NOMO-1 treated with dmso at 0.1 percent for 144 hours (cell line): ENCODE measurements at regions not wholly inside any gene's neighbourhood (a gene's known extent, or its start where the extent isn't known, plus 50 kb on each side); places are given as distances from the start of the nearest gene placed in this dataset.

Source experiments
- DNase-seq: peaks from one replicate; lab custom pipeline; 2025; ENCODE audit not compliant: unreplicated experiment; lab: John Stamatoyannopoulos, UW

DNA sequence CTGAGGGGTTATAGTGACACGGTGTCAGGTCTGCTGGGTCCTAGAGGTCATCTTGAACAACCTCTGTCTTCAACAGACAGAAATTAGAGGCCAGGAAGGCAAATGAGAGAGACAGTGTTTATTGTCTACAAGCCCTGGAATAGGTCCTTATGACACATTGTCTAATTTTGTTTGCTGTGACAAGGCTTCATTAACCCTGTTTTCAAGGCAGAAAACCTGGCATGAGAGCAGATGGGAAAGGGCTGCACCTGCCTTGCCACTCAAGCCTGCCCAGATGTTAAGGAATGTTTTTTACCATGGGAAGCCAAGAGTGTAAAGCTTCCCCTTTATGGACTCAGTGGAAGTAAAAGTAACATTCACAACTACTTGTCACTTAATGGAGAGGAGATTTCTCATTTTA is 275.3 kb downstream of the KCNS3 start:
- DNase-seq = no peak

DNA sequence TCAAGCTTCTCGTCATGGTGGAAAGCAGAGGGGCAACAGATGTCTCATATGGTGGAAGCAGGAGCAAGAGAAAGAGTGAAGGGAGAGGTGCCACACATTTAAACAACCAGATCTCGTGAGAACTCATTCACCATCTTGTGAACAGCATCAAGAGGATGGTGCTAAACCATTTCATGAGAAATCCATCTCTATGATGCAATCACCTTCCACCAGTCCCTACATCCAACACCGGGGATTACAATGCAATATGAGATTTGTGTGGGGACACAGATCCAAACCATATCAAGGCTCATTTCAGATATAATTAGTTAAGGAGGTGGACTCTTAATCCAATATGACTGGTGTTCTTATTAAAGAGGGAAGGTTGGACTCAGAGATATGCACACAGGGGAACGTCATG is 272.8 kb downstream of the KCNS3 start:
- DNase-seq = no peak

- DNase-seq = peak; percentile 4
These were observed 271.3 kb downstream of the KCNS3 start for GRCh38 chr2:18149660-18150246.

DNA sequence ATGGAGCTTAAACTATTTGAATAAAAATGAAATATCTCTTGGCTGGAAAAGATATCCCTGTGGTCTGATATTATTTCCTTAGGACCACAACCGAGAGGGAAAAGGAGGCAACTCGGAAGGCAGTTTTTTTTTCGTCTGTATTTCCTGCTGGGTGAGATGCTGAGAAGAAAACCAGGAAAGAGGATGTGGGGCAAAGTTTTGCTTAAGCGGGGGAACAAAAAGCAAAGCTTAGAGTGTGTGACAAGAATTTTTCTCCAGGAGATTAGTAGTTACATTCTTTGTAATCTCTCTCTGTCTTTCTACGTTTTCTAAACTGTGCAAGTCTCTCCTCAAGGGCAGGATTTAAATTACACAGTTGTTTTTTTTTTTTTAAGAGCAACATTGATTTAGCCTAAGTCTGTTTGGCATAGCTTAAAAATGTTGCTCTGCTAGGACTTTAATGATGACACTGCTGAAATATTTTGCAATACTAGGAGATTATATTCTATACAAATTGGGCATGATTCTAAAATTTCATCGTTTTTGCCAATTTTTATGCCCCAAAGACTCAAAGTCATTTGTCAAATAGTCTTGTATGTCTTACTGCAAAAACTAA is 258.5 kb downstream of the KCNS3 start:
- no peak for DNase-seq

- DNase-seq = no peak
These were observed 254.8 kb downstream of the KCNS3 start for GRCh38 chr2:18133310-18133709.

DNA sequence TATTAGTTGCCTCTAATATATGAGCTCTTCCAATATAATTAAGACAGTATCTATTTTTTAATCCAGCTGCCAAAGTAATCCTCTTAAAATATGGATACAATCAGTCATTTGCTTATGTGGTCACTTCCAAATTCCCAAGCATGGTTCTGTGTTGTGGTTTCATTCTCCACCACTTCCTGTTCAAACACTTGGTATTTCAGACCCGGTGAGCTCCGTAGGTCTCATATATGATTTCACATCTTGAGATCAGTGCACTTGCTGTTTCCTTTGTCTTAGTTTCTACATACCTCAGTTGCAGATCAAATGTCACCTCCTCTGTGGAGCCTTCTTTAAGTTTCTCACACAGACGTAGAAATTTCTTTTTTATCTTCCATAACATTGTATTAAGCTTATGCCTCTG is 254.2 kb downstream of the KCNS3 start:
- DNase-seq = no peak

DNA sequence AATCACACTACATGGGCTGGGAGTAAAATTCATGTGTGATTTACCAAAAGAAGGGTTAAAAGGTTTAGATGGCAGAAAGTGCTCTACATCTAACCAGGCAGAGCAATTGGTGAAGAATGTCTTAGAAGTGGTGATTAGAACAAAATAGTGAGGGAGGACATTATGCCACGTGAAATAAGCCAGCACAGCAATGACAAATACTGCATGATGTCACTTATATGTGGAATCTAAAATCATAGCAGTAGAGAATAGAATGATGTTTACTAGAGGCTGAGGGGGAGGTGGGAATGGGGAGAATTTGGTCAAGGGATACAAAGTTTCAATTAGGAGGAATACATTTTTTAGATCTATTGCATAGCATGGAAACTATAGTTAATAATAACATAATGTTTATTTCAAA is 253.3 kb downstream of the KCNS3 start:
- no peak for DNase-seq

GRCh38 chr2:18129348-18129747 is 250.9 kb downstream of the KCNS3 start:
- DNase-seq = no peak

DNA sequence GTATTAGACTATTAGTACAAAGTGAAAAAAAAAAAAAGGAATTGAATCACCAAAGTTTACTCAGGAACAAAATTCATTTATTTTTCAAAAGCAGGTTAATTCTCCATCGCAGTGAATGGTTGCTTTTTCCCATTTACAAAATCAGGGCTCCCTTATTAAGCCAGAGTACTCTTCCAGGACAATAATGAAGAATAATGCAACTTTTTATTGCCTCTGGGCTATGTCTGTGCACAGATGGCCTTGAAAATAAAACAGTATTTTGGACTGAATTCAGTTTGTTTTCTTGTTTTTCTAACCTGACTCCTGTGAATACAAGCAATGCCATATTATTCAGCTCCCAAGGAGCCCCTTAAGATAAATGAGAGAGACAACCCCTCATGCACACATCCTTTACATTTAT is 246.8 kb downstream of the KCNS3 start:
- no peak for DNase-seq

DNA sequence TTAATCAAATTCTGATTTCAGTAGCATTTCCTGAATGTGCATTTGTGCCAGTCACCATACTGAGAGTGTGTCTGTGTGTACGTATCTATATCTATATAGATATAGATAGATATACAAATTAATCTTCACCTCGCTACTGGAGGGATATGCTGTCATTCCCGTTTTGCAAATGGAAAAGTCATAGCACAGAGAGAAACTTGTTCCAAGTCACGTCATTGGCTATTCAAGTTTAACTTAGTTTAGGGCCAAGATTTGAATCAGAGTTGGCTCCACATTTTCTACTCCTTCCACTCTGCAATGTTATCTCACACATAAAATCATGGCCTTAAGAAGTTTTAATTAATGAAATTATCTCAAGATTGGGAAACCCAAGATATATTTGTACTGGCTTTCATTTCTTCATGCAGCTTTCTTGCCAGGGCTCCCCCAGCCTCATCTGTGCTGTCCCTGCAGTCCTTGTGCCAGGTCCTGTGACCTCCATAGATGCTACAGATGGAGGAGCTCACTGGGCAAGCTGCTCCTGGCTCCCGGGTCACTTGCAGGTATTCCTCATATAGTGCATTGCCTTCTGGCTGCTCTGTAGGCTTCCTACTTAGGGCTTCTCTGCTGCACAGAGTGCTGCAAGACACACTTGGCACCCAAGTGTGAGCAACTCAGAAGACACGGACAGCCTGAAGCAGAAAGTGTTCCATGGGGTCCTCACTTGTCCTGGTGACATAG is 245.8 kb downstream of the KCNS3 start:
- no peak for DNase-seq

DNA sequence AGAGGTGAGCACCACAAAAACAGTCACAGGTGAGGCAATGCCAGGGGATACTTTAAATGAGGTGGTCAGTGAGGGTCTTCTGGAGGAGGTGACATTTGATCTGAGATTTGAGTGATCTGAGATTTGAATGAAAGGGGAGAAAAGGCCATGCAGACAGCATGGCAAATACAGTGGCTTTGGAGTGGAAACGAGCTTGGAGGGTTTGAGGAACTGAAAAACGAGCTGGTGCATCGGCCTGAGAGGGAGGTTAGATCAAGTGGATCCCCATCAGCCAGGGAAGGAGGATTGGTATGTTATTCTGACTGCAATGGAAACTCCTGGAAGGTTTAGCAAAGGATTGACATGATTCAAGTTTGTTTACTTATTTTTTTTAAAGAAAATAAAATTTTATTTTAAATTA is 245.1 kb downstream of the KCNS3 start:
- no peak for DNase-seq

DNA sequence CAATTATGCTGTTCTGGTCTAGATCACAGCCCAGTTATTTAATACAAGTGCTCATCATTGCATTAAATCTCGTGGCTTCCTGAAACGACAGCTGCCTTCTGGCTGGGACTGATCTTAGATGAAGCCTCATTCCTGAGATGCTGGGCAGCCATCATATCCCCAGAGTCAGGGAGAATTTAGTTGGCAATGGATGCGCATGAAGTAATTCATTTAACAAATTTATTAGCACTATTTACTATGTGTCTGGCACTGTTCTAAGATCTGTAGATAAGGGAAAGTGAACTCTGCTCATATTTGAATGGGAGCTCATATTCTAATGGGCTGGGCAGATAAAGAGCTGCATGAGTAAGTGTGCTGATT is 244.7 kb downstream of the KCNS3 start:
- no peak for DNase-seq

- DNase-seq = no peak
These were observed 244.2 kb downstream of the KCNS3 start for GRCh38 chr2:18122544-18123210.

DNA sequence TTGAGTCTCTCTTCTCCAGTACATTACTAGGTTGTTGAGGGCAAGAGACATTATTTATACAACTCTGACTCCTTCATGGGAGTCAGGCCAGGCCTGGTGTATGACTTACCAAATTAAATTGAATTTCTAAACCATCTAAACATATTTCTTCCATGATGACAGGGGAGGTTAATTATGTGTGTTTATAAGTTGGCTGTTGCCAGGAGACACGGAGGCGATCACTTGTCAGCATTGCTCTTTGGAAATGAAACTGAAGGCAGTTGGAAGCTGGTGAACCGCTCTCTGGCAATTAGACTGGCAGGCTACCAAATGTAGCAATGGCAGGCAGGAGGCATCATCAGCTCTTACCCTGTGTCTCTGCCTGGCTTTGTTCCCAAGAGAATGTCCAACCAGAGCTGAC is 241.4 kb downstream of the KCNS3 start:
- no peak for DNase-seq

DNA sequence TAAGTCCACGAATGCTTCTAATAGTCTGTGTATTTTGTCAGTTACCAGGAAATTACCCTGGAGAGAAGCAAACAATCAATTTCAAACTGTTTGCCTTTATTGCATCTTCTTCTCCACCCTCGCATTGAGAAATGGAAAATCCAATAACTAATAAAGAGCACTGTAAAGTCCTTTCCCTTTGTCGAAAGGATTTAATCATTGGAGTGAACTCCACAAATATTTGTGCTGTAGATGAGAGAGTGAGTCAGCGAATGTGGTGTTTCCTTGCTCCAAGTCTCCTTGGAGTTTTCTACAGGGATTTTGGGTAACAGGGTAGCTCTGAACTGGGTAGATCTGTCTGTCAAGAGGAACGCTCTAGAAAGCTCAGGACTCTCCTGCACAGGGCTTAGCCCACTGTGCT is 240.2 kb downstream of the KCNS3 start:
- DNase-seq = no peak

DNA sequence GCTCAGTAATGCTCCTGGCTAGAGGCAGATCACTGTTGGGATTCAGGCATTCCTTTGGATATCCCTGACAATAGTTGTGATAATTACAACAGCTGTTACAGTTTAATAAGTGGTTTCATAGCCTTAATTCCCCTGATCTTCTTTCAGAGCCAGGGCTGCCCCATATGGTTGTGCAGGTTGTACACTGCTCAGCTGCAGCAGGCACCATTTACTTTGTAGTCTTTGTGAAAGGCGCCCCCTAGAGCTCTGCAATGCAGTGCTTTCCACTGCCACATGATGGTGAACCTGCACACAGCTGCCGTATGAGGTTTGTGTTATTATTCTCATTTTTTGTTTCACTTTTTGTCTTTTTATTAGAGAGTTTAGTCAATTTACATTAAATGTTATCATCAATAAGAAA is 239.1 kb downstream of the KCNS3 start:
- peak; percentile 15 for DNase-seq

GRCh38 chr2:18110222-18110621 is 231.8 kb downstream of the KCNS3 start:
- no peak for DNase-seq

- DNase-seq = no peak
These were observed 228.4 kb downstream of the KCNS3 start for GRCh38 chr2:18106841-18107240.

DNA sequence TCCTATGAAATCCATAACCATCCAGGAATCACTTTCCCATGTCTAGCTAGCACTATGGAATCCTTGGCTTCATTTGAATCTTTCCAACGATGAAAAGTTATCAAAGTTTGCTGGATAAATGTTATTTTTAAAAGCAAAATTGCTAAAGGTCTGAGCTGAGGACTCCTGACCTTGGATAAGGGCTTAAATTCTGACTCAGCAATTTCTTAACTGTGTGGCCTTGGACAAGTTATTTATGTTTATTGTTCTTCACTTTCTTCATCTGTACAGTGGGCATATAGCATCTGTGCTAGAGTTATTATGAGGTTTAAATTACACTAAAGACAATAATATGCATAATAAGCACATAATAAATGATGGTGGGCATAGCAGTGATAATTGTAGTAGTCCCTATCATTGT is 227.5 kb downstream of the KCNS3 start:
- no peak for DNase-seq

GRCh38 chr2:18104595-18105224 is 226.2 kb downstream of the KCNS3 start:
- no peak for DNase-seq

DNA sequence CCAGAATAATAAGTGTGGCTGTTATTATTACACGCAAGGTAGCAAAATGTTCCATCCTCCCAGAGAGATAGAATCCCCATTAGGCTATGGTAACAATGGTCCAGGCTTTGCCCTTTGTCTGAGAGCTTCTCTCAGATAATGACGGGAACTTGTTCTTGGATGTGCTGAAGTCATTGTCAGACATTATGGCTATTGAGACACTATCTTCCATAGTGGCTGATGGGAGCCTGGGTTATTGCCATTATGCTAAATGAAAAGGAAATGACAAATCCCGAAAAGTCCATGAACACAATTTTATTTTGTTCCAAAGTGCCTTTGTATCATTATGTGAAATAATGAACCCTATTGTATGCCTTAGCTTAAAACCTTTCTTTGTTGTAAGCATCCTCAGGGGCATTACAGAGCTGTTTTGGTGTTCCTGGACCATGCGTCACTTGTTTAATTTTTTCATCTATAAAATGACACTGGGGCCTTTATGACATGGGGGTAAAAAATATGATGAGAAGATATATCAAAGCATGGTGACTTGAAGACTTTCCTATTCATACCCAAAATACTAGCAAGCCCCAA is 218.5 kb downstream of the KCNS3 start:
- no peak for DNase-seq
